A673 (cell line): ENCODE measurements at regions not wholly inside any gene's neighbourhood (a gene's known extent, or its start where the extent isn't known, plus 50 kb on each side); places are given as distances from the start of the nearest gene placed in this dataset.

Experiments
- CTCF ChIP-seq: fragments of 300-800, 200-600 bp; sonication (generic); conservative IDR thresholded peaks from 2 replicates; pipeline ENCODE4 v1.5.1; 2017; ENCODE audit warnings: low read depth, mild to moderate bottlenecking, antibody characterized with exemption, low read length, moderate library complexity, mixed read lengths
- EZH2 ChIP-seq: fragments of 200-600 bp; sonication (generic); IDR thresholded peaks from 2 replicates; pipeline ENCODE4 v1.6.1; 2017; ENCODE audit warnings: borderline replicate concordance, low read depth, mild to moderate bottlenecking, mixed read lengths, antibody characterized with exemption, low read length; ENCODE audit not compliant: poor library complexity, severe bottlenecking

GRCh38 chr6:18958146-18958545, 571.0 kb downstream of the RNF144B start:
- TF ChIP-seq CTCF (no peak), EZH2 (no peak)
